ENCODE measurements at regions not wholly inside any gene's neighbourhood (a gene's known extent, or its start where the extent isn't known, plus 50 kb on each side); places are given as distances from the start of the nearest gene placed in this dataset.

DNA sequence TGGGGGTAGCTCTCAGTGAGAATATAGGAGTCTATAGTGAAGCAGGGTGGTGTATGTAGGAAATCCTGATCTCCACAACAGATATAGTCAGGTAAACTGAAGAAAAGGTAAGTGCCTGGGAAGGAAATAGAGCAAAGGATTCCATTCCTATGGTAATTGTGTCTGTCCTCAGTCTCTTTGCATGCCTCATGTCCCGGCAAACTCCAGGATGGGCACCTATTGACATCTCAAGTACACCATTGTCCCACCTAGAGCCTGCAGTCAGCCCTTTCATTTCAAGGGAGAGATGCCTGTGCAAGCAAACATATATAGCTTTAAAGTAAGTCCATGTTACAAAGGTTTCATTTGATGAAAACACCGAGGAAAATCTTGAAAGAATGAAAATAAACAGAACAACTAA lies 257.7 kb upstream of the AZI2 start:
- TF ChIP-seq EZH2phosphoT487 (IDR thresholded peaks at IDR 0.05; ENCODE audit: borderline replicate concordance, low read length), result no peak
- TF ChIP-seq, protein P1, sequence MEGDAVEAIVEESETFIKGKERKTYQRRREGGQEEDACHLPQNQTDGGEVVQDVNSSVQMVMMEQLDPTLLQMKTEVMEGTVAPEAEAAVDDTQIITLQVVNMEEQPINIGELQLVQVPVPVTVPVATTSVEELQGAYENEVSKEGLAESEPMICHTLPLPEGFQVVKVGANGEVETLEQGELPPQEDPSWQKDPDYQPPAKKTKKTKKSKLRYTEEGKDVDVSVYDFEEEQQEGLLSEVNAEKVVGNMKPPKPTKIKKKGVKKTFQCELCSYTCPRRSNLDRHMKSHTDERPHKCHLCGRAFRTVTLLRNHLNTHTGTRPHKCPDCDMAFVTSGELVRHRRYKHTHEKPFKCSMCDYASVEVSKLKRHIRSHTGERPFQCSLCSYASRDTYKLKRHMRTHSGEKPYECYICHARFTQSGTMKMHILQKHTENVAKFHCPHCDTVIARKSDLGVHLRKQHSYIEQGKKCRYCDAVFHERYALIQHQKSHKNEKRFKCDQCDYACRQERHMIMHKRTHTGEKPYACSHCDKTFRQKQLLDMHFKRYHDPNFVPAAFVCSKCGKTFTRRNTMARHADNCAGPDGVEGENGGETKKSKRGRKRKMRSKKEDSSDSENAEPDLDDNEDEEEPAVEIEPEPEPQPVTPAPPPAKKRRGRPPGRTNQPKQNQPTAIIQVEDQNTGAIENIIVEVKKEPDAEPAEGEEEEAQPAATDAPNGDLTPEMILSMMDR (IDR thresholded peaks at IDR 0.05; ENCODE audit: low read depth, low read length, poor library complexity, severe bottlenecking), result no peak

Data from DOHH2 (cell line).